ENCODE measurements at regions not wholly inside any gene's neighbourhood (a gene's known extent, or its start where the extent isn't known, plus 50 kb on each side); places are given as distances from the start of the nearest gene placed in this dataset.

DNA sequence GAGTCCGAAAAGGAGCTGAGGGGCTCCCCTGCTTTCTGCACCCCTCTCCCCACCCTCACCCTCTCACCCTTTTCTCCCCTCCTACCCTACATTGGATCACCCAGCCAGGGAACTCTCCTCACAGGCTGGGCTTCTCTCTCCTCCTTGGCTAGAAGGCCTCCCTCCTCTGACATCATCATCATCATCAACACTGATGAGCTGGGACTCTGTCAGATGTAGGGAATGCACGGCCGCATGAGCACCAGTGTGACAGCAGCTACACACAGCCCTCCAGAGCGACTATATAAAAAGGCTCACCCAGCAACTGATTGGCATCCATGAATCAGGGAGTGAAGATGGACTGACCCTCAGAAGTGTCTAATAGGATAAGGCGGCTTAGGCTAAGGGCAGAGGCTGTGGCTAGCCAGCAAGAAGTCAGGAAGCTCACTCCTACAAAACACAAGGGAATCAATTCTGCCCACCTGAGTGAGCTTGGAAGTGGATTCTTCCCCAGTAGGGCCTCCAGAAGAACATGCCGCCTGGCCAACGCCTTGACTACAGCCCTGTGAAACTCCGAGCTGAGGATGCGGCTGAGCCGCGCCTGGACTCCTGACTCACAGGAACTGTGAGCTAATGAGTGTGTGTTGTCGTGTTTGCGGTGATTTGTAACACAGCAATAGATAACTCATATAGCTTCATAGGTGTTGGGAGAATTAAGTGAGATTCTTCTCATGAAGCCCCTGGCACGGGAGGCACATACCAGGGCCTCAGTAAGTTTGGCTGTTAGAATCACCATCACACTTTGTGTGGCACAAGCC is 147.6 kb downstream of the FAM43A start (continued):
- TF ChIP-seq, protein P1, sequence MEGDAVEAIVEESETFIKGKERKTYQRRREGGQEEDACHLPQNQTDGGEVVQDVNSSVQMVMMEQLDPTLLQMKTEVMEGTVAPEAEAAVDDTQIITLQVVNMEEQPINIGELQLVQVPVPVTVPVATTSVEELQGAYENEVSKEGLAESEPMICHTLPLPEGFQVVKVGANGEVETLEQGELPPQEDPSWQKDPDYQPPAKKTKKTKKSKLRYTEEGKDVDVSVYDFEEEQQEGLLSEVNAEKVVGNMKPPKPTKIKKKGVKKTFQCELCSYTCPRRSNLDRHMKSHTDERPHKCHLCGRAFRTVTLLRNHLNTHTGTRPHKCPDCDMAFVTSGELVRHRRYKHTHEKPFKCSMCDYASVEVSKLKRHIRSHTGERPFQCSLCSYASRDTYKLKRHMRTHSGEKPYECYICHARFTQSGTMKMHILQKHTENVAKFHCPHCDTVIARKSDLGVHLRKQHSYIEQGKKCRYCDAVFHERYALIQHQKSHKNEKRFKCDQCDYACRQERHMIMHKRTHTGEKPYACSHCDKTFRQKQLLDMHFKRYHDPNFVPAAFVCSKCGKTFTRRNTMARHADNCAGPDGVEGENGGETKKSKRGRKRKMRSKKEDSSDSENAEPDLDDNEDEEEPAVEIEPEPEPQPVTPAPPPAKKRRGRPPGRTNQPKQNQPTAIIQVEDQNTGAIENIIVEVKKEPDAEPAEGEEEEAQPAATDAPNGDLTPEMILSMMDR (IDR thresholded peaks at IDR 0.05): no peak
- TF ChIP-seq EZH2phosphoT487 (IDR thresholded peaks at IDR 0.05; ENCODE audit: borderline replicate concordance, low read depth): no peak
- no peak for TF ChIP-seq FOXJ3 (CRISPR knock-in tag; IDR thresholded peaks at IDR 0.05)
- TF ChIP-seq, protein P2, sequence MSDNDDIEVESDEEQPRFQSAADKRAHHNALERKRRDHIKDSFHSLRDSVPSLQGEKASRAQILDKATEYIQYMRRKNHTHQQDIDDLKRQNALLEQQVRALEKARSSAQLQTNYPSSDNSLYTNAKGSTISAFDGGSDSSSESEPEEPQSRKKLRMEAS (IDR thresholded peaks at IDR 0.05; ENCODE audit: low read depth): no peak
- no peak for TF ChIP-seq TEAD4 (IDR thresholded peaks at IDR 0.05; ENCODE audit: borderline replicate concordance, insufficient read depth)
- TF ChIP-seq, protein P3, sequence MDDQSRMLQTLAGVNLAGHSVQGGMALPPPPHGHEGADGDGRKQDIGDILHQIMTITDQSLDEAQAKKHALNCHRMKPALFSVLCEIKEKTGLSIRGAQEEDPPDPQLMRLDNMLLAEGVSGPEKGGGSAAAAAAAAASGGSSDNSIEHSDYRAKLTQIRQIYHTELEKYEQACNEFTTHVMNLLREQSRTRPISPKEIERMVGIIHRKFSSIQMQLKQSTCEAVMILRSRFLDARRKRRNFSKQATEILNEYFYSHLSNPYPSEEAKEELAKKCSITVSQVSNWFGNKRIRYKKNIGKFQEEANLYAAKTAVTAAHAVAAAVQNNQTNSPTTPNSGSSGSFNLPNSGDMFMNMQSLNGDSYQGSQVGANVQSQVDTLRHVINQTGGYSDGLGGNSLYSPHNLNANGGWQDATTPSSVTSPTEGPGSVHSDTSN (IDR thresholded peaks at IDR 0.05): no peak
- no peak for TF ChIP-seq MXI1 (IDR thresholded peaks at IDR 0.05; ENCODE audit: low read depth, low read length)
- TF ChIP-seq RXRA (IDR thresholded peaks at IDR 0.05; ENCODE audit: borderline replicate concordance, low read depth): no peak
- TF ChIP-seq FOSL2 (IDR thresholded peaks at IDR 0.05; ENCODE audit: borderline replicate concordance, low read depth): no peak
- no peak for TF ChIP-seq SIN3A (IDR thresholded peaks at IDR 0.05; ENCODE audit: borderline replicate concordance, low read depth, low read length)

DNA sequence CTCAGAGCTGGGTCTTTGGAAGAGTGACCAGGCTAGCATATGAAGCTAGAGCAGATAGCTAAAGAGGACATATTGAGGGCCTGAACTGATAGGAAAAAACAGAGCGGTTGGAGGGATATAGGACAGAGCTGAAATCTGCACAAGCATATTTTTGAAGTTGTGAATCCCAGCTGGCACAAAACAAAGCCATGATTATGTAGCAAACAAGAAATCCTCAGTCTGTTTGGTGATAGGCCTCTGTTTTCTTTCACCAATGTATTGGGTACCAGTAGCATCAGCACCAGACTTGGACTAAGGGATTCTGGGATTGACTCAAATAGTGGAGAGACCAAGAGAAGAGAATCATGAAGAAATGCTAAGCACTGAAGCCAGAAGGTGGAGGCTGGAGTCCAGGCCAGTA is 151.0 kb downstream of the FAM43A start:
- H3K36me3 ChIP-seq (replicated peaks in 1 of 2; ENCODE audit: control insufficient read depth in 1 of 2, insufficient read depth in 2 of 2, low read length in 1 of 2): no peaks in the 10 kb centered on the region
- no peaks in the 10 kb centered on the region for H3K27me3 ChIP-seq (ENCODE audit: insufficient read depth)
- H3K4me1 ChIP-seq (ENCODE audit: control insufficient read depth in 1 of 2, insufficient read depth in 2 of 2, low read depth in 1 of 2, low read length in 1 of 2): peaks cover 0 to 30% of the 10 kb centered on the region in 2 experiments; a peak in 2 of 4 replicates
- H2AFZ ChIP-seq (ENCODE audit: low read depth): no peak overlapping the region
- H3K4me3 ChIP-seq (ENCODE audit: low read depth in 2 of 2, low read length in 1 of 2): no peak overlapping the region
- ChIA-PET POLR2A (no interaction called here), CTCF (interaction anchor here (0.7 to 2.1 kb wide), 3 partner anchors 22 to 154 kb away, joined by 3 to 9 read pairs (median 3); no protein-coding TSS in a partner anchor)
- H3K4me2 ChIP-seq: no peak overlapping the region
- H3K9me3 ChIP-seq: no peaks in the 10 kb centered on the region
- WGBS (ENCODE audit: low lambda C conversion rate): 71% methylated on average over 1 of the region's 1 CpG
- H3K27ac ChIP-seq (ENCODE audit: low read depth in 2 of 2, low read length in 1 of 2): no peak overlapping the region
- H3K79me2 ChIP-seq (ENCODE audit: insufficient read depth): no peaks in the 10 kb centered on the region
- TF ChIP-seq RFX5 (IDR thresholded peaks at IDR 0.05; ENCODE audit: low read length) (no peak), FOXJ3 (CRISPR knock-in tag; IDR thresholded peaks at IDR 0.05) (no peak), EZH2phosphoT487 (IDR thresholded peaks at IDR 0.05; ENCODE audit: borderline replicate concordance, low read depth) (no peak), ELF1 (IDR thresholded peaks at IDR 0.05) (no peak), FOXM1 (IDR thresholded peaks at IDR 0.05; ENCODE audit: low read depth) (no peak), MXI1 (IDR thresholded peaks at IDR 0.05; ENCODE audit: low read depth, low read length) (no peak), JUND (IDR thresholded peaks at IDR 0.05) (no peak), POLR2AphosphoS5 (IDR thresholded peaks at IDR 0.05; ENCODE audit: low read depth, low read length) (no peak), RXRA (IDR thresholded peaks at IDR 0.05; ENCODE audit: borderline replicate concordance, low read depth) (no peak), SMC3 (IDR thresholded peaks at IDR 0.05; ENCODE audit: low read depth, low read length) (no peak), TEAD4 (IDR thresholded peaks at IDR 0.05; ENCODE audit: borderline replicate concordance, insufficient read depth) (no peak), EP300 (IDR thresholded peaks at IDR 0.05; ENCODE audit: borderline replicate concordance in 1 of 2, low read depth in 1 of 2, low read length in 1 of 2) (no peak), NRF1 (IDR thresholded peaks at IDR 0.05; ENCODE audit: low read depth, low read length) (no peak)
- TF ChIP-seq, protein P1 (IDR thresholded peaks at IDR 0.05): no peak
- TF ChIP-seq, protein P4, sequence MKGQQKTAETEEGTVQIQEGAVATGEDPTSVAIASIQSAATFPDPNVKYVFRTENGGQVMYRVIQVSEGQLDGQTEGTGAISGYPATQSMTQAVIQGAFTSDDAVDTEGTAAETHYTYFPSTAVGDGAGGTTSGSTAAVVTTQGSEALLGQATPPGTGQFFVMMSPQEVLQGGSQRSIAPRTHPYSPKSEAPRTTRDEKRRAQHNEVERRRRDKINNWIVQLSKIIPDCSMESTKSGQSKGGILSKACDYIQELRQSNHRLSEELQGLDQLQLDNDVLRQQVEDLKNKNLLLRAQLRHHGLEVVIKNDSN (IDR thresholded peaks at IDR 0.05; ENCODE audit: borderline replicate concordance, low read depth): no peak
- TF ChIP-seq, protein P5, sequence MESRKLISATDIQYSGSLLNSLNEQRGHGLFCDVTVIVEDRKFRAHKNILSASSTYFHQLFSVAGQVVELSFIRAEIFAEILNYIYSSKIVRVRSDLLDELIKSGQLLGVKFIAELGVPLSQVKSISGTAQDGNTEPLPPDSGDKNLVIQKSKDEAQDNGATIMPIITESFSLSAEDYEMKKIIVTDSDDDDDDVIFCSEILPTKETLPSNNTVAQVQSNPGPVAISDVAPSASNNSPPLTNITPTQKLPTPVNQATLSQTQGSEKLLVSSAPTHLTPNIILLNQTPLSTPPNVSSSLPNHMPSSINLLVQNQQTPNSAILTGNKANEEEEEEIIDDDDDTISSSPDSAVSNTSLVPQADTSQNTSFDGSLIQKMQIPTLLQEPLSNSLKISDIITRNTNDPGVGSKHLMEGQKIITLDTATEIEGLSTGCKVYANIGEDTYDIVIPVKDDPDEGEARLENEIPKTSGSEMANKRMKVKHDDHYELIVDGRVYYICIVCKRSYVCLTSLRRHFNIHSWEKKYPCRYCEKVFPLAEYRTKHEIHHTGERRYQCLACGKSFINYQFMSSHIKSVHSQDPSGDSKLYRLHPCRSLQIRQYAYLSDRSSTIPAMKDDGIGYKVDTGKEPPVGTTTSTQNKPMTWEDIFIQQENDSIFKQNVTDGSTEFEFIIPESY (IDR thresholded peaks at IDR 0.05; ENCODE audit: borderline replicate concordance, low read depth): no peak
- TF ChIP-seq, protein P2 (IDR thresholded peaks at IDR 0.05; ENCODE audit: low read depth): no peak
- H4K20me1 ChIP-seq (ENCODE audit: insufficient read depth): no peaks in the 10 kb centered on the region
- H3F3A ChIP-seq (replicated peaks; ENCODE audit: insufficient read depth): no peaks in the 10 kb centered on the region
- no peaks in the 10 kb centered on the region for H3K9me2 ChIP-seq
- no peak for DNase-seq
- H3K9ac ChIP-seq: no peak overlapping the region
